SK-MEL-5 (cell line): ENCODE measurements at regions not wholly inside any gene's neighbourhood (a gene's known extent, or its start where the extent isn't known, plus 50 kb on each side); places are given as distances from the start of the nearest gene placed in this dataset.
"Not testable (repeated sequence)": the region's sequence is repeated elsewhere in the genome, so short reads cannot be mapped to it uniquely, and the experiment has no call there.

Experiments used
- DNase-seq: peaks from one replicate; pipeline ENCODE4 v3.0.0-alpha.2; 2016; ENCODE audit warnings: low read depth, low spot score
- in situ Hi-C: cut with HindIII; loops from 2 replicates; pipeline ENCODE4 v1.10.0; 2016; ENCODE audit warnings: low sequenced_read_pairs, high pct_unique_total_duplicates, low pct_unique_long_range_greater_than_20kb

- DNase-seq = no peak
- in situ Hi-C loops = no loop called here
Measured at GRCh38 chr14:22315336-22315735, 273.7 kb downstream of the DAD1 start.

GRCh38 chr14:22314183-22314820 is 274.7 kb downstream of the DAD1 start:
- in situ Hi-C loops = no loop called here
- DNase-seq = peak; percentile 86

- no peak for DNase-seq
- in situ Hi-C loops = no loop called here
Measured at GRCh38 chr14:22313172-22313801, 275.7 kb downstream of the DAD1 start.

- in situ Hi-C loops = no loop called here
- no peak for DNase-seq
Measured at GRCh38 chr14:22311636-22312035, 277.4 kb downstream of the DAD1 start.

- in situ Hi-C loops = no loop called here
- no peak for DNase-seq
Measured at GRCh38 chr14:22305607-22306006, 283.4 kb downstream of the DAD1 start.

GRCh38 chr14:22304326-22304725 is 284.7 kb downstream of the DAD1 start:
- in situ Hi-C loops = no loop called here
- DNase-seq = no peak

- in situ Hi-C loops = no loop called here
- peak; percentile 40 for DNase-seq
Measured at GRCh38 chr14:22303589-22304195, 285.3 kb downstream of the DAD1 start.

- in situ Hi-C loops = no loop called here
- DNase-seq = no peak
Measured at GRCh38 chr14:22300646-22301045, 288.4 kb downstream of the DAD1 start.

GRCh38 chr14:22297376-22297775 is 291.6 kb downstream of the DAD1 start:
- in situ Hi-C loops = no loop called here
- DNase-seq = no peak

- DNase-seq = no peak
- in situ Hi-C loops = no loop called here
Measured at GRCh38 chr14:22296722-22297121, 292.3 kb downstream of the DAD1 start.

GRCh38 chr14:22296088-22296487 is 292.9 kb downstream of the DAD1 start:
- in situ Hi-C loops = no loop called here
- DNase-seq = no peak

GRCh38 chr14:22291406-22291805 is 297.6 kb downstream of the DAD1 start:
- DNase-seq = no peak
- in situ Hi-C loops = no loop called here

GRCh38 chr14:22289570-22289969 is 299.5 kb downstream of the DAD1 start:
- in situ Hi-C loops = no loop called here
- DNase-seq = no peak

- DNase-seq = no peak
- in situ Hi-C loops = no loop called here
Measured at GRCh38 chr14:22285991-22286390, 303.0 kb downstream of the DAD1 start.

- in situ Hi-C loops = no loop called here
- DNase-seq = no peak
Measured at GRCh38 chr14:22282949-22283348, 306.1 kb downstream of the DAD1 start.

GRCh38 chr14:22282417-22282816 is 306.6 kb downstream of the DAD1 start:
- in situ Hi-C loops = no loop called here
- no peak for DNase-seq

- in situ Hi-C loops, DNase-seq: not testable (repeated sequence)
Measured at GRCh38 chr14:22281447-22281874, 307.6 kb downstream of the DAD1 start.

GRCh38 chr14:22280497-22281316 is 308.3 kb downstream of the DAD1 start:
- in situ Hi-C loops = no loop called here
- no peak for DNase-seq
